Lung (tissue), 11 donors: ENCODE measurements at regions not wholly inside any gene's neighbourhood (a gene's known extent, or its start where the extent isn't known, plus 50 kb on each side); places are given as distances from the start of the nearest gene placed in this dataset.

Source experiments
- ATAC-seq: fragments of 200-7000 bp; cut with Tn5 transposase; one replicate; pipeline ENCODE4 v1.9.1; 2020; ENCODE audit warnings: moderate number of reproducible peaks; ENCODE audit not compliant: insufficient read depth, low FRiP score
- DNase-seq, 3 donors: peaks; one replicate each; pipeline ENCODE4 v3.0.0-alpha.2; 2013 to 2017
- H3K27ac ChIP-seq, 2 donors: one replicate each; pipeline ENCODE4 v1.5.1; 2013; ENCODE audit warnings: mild to moderate bottlenecking in 2 of 2, moderate library complexity in 2 of 2, control low read depth in 1 of 2, inconsistent platforms in 1 of 2, low read depth in 1 of 2, low read length in 1 of 2
- H3K27me3 ChIP-seq, 3 donors: one replicate each; pipeline ENCODE4 v1.5.1; 2013; ENCODE audit warnings: low read length in 2 of 3; ENCODE audit not compliant: control insufficient read depth in 3 of 3, insufficient read depth in 3 of 3
- H3K36me3 ChIP-seq, 4 donors: one replicate each; pipeline ENCODE4 v1.5.1; 2013; ENCODE audit warnings: low read length in 4 of 4, mild to moderate bottlenecking in 1 of 4, moderate library complexity in 1 of 4; ENCODE audit not compliant: control insufficient read depth in 4 of 4, insufficient read depth in 4 of 4
- H3K4me1 ChIP-seq, 5 donors: one replicate each; pipeline ENCODE4 v1.5.1; 2013; ENCODE audit warnings: low read length in 5 of 5, mild to moderate bottlenecking in 2 of 5, moderate library complexity in 1 of 5; ENCODE audit not compliant: control insufficient read depth in 5 of 5, insufficient read depth in 5 of 5
- H3K4me3 ChIP-seq: one replicate; pipeline ENCODE4 v1.5.1; 2013; ENCODE audit warnings: mild to moderate bottlenecking, control low read depth, moderate library complexity
- H3K9ac ChIP-seq, 2 donors: one replicate each; pipeline ENCODE4 v1.5.1; 2013; ENCODE audit warnings: low read length in 2 of 2, control low read depth in 1 of 2; ENCODE audit not compliant: insufficient read depth in 1 of 2
- H3K9me3 ChIP-seq, 4 donors: one replicate each; pipeline ENCODE4 v1.5.1; 2013; ENCODE audit warnings: low read length in 3 of 4, mild to moderate bottlenecking in 1 of 4, moderate library complexity in 1 of 4; ENCODE audit not compliant: control insufficient read depth in 4 of 4, insufficient read depth in 3 of 4
- WGBS, 2 donors: extraction: QIAGEN DNeasy Blood & Tissue Kit; methylation state at CpG; one replicate each; pipeline ENCODE4 v1.1.7; 2013; 5-methylcytosine and 5-hydroxymethylcytosine counted together
- TF ChIP-seq, protein P1 (sequence below): IDR thresholded peaks from 2 replicates; pipeline ENCODE4 v1.5.1; 2012; ENCODE audit warnings: mild to moderate bottlenecking; ENCODE audit errors: control extremely low read depth, extremely low read depth
- donor health status: control.
- donor health status: control.
- donor health status: Bipolar disorder and iron deficiency.
- donor health status: healthy.
- donor health status: DM: yes; HTN: yes; CAD: no.

DNA sequence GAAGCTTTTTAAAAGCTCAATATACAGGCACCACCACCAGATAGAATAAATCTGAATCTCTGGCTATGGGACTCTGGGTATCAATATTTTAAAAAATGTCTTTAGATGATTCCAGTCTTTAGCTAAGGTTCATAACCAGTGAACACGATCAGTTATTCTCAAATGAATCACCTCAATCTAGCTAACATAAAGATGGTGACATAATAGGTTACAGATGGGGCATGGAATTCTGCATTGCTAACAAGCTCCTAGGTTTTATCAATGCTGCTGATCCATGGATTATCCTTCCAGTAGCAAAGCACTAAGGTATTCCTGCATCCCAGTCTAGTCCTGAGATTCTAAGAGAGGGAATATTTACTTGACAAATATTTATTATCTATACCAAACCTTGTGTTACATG lies 415.5 kb upstream of the CDH11 start:
- WGBS, 2 donors: 75 to 86% methylated on average over 1 of the region's 1 CpG
- H3K9me3 ChIP-seq: peaks cover 0 to 2% (median 0%) of the 10 kb centered on the region in 4 donors
- TF ChIP-seq, protein P1, sequence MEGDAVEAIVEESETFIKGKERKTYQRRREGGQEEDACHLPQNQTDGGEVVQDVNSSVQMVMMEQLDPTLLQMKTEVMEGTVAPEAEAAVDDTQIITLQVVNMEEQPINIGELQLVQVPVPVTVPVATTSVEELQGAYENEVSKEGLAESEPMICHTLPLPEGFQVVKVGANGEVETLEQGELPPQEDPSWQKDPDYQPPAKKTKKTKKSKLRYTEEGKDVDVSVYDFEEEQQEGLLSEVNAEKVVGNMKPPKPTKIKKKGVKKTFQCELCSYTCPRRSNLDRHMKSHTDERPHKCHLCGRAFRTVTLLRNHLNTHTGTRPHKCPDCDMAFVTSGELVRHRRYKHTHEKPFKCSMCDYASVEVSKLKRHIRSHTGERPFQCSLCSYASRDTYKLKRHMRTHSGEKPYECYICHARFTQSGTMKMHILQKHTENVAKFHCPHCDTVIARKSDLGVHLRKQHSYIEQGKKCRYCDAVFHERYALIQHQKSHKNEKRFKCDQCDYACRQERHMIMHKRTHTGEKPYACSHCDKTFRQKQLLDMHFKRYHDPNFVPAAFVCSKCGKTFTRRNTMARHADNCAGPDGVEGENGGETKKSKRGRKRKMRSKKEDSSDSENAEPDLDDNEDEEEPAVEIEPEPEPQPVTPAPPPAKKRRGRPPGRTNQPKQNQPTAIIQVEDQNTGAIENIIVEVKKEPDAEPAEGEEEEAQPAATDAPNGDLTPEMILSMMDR: no peak

DNA sequence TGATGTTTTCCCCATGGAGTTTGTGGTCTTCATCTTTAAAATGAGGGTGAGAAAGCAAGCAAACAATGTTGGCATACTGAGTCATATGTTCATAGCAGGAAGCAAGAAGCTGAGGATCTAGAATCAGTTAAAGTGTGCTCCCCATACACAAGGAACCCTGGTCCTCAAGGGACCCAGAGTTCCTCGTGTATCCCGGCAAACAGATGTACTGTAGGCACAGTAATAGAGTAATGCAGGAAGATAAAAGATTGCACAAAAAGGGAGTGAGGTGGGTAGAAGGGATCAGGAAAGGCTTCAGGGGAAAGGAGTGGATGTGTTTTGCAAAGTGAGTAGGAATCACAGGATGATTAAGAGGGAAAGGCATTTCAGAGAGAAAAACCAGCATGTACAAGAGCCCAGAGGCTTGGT lies 412.3 kb upstream of the CDH11 start:
- WGBS, 2 donors: 87 to 92% methylated on average over 2 of the region's 2 CpGs
- DNase-seq (no peak), ATAC-seq (no peak)
- no peaks in the 10 kb centered on the region for H3K36me3 ChIP-seq
- H3K4me3 ChIP-seq: no peak overlapping the region
- TF ChIP-seq, protein P1: no peak
- H3K4me1 ChIP-seq: peaks cover 0 to 15% (median 0%) of the 10 kb centered on the region in 5 donors
- no peaks in the 10 kb centered on the region for H3K9me3 ChIP-seq
- H3K27ac ChIP-seq: no peak overlapping the region
- H3K27me3 ChIP-seq: no peaks in the 10 kb centered on the region
- no peak overlapping the region for H3K9ac ChIP-seq

More for the DNA sequence above, 415.5 kb upstream of the CDH11 start:
- DNase-seq (no peak), ATAC-seq (no peak)
- H3K9ac ChIP-seq: no peak overlapping the region
- H3K4me1 ChIP-seq: peaks cover 0 to 9% (median 0%) of the 10 kb centered on the region in 5 donors
- no peaks in the 10 kb centered on the region for H3K36me3 ChIP-seq
- no peaks in the 10 kb centered on the region for H3K27me3 ChIP-seq
- no peak overlapping the region for H3K4me3 ChIP-seq
- H3K27ac ChIP-seq: no peak overlapping the region

DNA sequence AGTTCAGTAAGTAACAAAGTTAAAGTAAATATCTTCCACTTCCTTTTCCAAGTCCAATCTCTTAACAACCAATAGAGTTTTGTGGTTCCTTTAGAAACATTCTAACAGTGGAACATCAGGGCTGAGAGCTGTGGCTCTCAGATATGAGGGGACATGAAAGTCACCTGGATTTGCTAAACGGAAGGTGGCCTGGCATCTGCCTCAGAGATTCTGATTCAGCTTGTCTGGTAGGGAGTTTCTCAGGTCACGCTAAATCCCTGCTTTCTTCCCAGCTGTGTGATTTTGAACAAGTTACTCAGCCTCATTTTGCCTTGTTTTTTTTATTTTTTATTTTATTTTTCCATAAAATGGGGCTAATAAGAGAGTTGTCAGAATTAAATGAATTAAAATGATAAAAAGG lies 411.0 kb upstream of the CDH11 start:
- 83 to 89% methylated on average over 2 of the region's 2 CpGs for WGBS, 2 donors
- ATAC-seq (no peak), DNase-seq (no peak)
- TF ChIP-seq, protein P1: no peak
- no peak overlapping the region for H3K27ac ChIP-seq
- peaks cover 0 to under 1% (median under 1%) of the 10 kb centered on the region in 4 donors for H3K9me3 ChIP-seq
- no peaks in the 10 kb centered on the region for H3K36me3 ChIP-seq
- no peaks in the 10 kb centered on the region for H3K27me3 ChIP-seq
- no peak overlapping the region for H3K4me3 ChIP-seq
- peaks cover 0 to 14% (median 0%) of the 10 kb centered on the region in 5 donors for H3K4me1 ChIP-seq
- no peak overlapping the region for H3K9ac ChIP-seq

DNA sequence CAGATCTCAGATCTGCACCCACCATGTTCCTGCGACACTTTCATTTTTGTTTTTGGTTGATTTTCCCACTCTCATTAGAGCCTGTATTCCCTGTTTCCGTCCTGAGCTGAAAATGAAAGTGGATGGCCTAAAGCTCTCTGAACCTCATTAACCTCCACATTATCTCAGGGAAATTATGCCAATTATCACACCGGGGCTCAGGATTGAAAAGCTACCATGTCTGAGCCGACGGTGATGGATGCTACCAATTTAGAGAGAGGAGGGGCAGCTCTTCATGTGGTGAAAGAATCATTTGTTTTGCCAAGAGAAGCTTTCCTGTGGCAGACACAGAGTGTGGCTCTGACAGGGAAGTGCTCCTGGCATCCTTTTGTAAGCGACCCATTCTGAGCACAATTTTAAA lies 410.4 kb upstream of the CDH11 start:
- no peak overlapping the region for H3K4me3 ChIP-seq
- 47 to 52% methylated on average over 6 of the region's 6 CpGs for whole genome bisulfite sequencing, 2 donors
- no peaks in the 10 kb centered on the region for H3K27me3 ChIP-seq
- DNase-seq (peak in 1 of 3 donors; percentile 32), ATAC-seq (no peak)
- H3K9ac ChIP-seq: peak overlapping the region in 1 of 2 donors; percentile 61
- H3K9me3 ChIP-seq: peaks cover 0 to 5% (median 2%) of the 10 kb centered on the region in 4 donors
- no peaks in the 10 kb centered on the region for H3K36me3 ChIP-seq
- peaks cover 0 to 14% (median 0%) of the 10 kb centered on the region in 5 donors for H3K4me1 ChIP-seq
- no peak overlapping the region for H3K27ac ChIP-seq
- TF ChIP-seq, protein P1: no peak
